ENCODE measurements at regions not wholly inside any gene's neighbourhood (a gene's known extent, or its start where the extent isn't known, plus 50 kb on each side); places are given as distances from the start of the nearest gene placed in this dataset.

DNA sequence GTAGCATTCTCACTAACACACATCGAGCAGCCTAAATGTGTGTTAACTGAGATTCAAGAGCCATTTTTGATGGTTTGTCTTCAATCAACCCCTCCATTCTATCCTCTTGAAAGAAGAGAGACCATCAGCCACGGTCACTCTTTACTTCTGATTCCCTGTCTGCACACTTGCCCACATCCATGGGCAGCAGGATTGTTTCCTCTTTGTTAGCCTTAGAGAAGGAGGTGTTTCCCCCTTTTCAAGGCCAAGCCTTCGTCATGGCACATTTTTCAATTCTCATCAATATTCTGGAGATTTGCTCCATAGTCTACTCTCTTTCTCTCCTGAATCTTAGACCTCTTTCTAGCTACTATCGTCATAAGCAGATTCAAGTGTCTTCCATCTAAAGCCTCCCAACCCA, 522.4 kb upstream of the NAALADL2 start:
- Histone ChIP-seq H3K27me3 (ENCODE audit: insufficient read depth, low read length) (no peaks in the 10 kb centered on the region), H3K27ac (ENCODE audit: low read depth, low read length) (no peak overlapping the region)
- WGBS, result 95% methylated on average over 4 of the region's 4 CpGs

DNA sequence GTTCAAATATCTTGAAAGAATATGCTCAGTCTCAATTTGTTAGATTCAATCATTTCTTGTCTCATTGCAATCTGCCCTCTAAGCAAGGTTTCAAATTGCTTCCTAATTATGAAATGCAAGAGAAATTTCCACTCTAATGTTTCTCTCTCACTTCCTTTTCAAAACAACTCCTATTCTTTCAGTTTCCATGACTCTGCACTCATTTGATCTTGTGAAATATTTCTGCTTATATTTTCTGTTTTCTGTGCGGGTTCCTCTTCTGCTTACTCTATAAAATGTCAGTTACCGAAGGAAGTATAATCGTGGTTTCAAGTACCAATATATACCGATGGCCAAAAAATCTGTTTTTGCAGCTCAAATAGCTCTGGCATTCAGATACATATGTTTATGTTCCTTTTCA, 521.9 kb upstream of the NAALADL2 start:
- Histone ChIP-seq H3K27me3 (ENCODE audit: insufficient read depth, low read length) (no peaks in the 10 kb centered on the region), H3K4me1 (ENCODE audit: insufficient read depth, low read length) (0 out of 2 replicates have a peak, but pooled peaks cover 3% of the 10 kb centered on the region), H3K4me3 (ENCODE audit: low read length) (no peak overlapping the region), H3K9ac (ENCODE audit: low read depth, low read length) (no peak overlapping the region), H3K27ac (ENCODE audit: low read depth, low read length) (no peak overlapping the region), H3K9me3 (ENCODE audit: insufficient read depth, low read depth, low read length) (no peaks in the 10 kb centered on the region), H3K36me3 (ENCODE audit: insufficient read depth, low read length) (no peaks in the 10 kb centered on the region)
- 89% methylated on average over 4 of the region's 4 CpGs for WGBS

More for the DNA sequence above, 522.4 kb upstream of the NAALADL2 start:
- Histone ChIP-seq H3K4me1 (ENCODE audit: insufficient read depth, low read length) (0 out of 2 replicates have a peak, but pooled peaks cover 3% of the 10 kb centered on the region), H3K36me3 (ENCODE audit: insufficient read depth, low read length) (no peaks in the 10 kb centered on the region), H3K4me3 (ENCODE audit: low read length) (no peak overlapping the region), H3K9ac (ENCODE audit: low read depth, low read length) (no peak overlapping the region), H3K9me3 (ENCODE audit: insufficient read depth, low read depth, low read length) (no peaks in the 10 kb centered on the region)

- 0 out of 2 replicates have a peak, but pooled peaks cover under 1% of the 10 kb centered on the region for H3K4me1 ChIP-seq (ENCODE audit: insufficient read depth, low read length)
- H3K9me3 ChIP-seq (ENCODE audit: insufficient read depth, low read depth, low read length), result no peaks in the 10 kb centered on the region
- H3K4me3 ChIP-seq (ENCODE audit: low read length), result no peak overlapping the region
- no peaks in the 10 kb centered on the region for H3K27me3 ChIP-seq (ENCODE audit: insufficient read depth, low read length)
- 91% methylated on average over 3 of the region's 3 CpGs for WGBS
- no peaks in the 10 kb centered on the region for H3K36me3 ChIP-seq (ENCODE audit: insufficient read depth, low read length)
- H3K9ac ChIP-seq (ENCODE audit: low read depth, low read length), result no peak overlapping the region
- no peak overlapping the region for H3K27ac ChIP-seq (ENCODE audit: low read depth, low read length)
Observed at GRCh38 chr3:174340624-174341587, 518.2 kb upstream of the NAALADL2 start.

DNA sequence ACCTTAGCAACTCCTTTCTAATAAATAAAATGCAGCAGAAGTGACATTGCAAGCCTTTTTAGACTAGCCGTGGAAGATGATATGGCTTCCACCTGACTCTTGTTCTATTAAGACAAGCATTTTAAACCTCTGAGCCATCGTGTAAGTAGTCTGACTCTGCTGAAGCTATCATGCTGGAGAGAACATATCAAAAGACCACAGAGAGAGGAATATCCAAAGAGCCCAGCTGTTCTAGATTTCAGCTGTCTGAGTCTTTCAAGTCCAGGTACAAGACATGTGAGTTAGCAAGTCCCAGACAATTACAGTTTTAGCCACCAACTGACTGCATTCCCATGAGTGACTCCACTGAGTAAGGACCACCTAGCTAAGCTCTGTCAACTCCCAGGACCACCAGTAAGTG, 517.0 kb upstream of the NAALADL2 start:
- 85% methylated on average over 2 of the region's 2 CpGs for WGBS
- H3K36me3 ChIP-seq (ENCODE audit: insufficient read depth, low read length), result no peaks in the 10 kb centered on the region
- no peaks in the 10 kb centered on the region for H3K27me3 ChIP-seq (ENCODE audit: insufficient read depth, low read length)
- H3K4me3 ChIP-seq (ENCODE audit: low read length), result no peak overlapping the region
- H3K9me3 ChIP-seq (ENCODE audit: insufficient read depth, low read depth, low read length), result no peaks in the 10 kb centered on the region
- no peaks in the 10 kb centered on the region for H3K4me1 ChIP-seq (ENCODE audit: insufficient read depth, low read length)
- H3K27ac ChIP-seq (ENCODE audit: low read depth, low read length), result no peak overlapping the region
- no peak overlapping the region for H3K9ac ChIP-seq (ENCODE audit: low read depth, low read length)

GRCh38 chr3:174342941-174343501, 516.1 kb upstream of the NAALADL2 start:
- H3K36me3 ChIP-seq (ENCODE audit: insufficient read depth, low read length), result no peaks in the 10 kb centered on the region
- no peak overlapping the region for H3K27ac ChIP-seq (ENCODE audit: low read depth, low read length)
- H3K9ac ChIP-seq (ENCODE audit: low read depth, low read length), result no peak overlapping the region
- no peaks in the 10 kb centered on the region for H3K9me3 ChIP-seq (ENCODE audit: insufficient read depth, low read depth, low read length)
- H3K4me3 ChIP-seq (ENCODE audit: low read length), result no peak overlapping the region
- no peaks in the 10 kb centered on the region for H3K4me1 ChIP-seq (ENCODE audit: insufficient read depth, low read length)
- H3K27me3 ChIP-seq (ENCODE audit: insufficient read depth, low read length), result no peaks in the 10 kb centered on the region
- WGBS, result 94% methylated on average over 3 of the region's 3 CpGs

- WGBS, result no CpG with 5 or more reads among the region's 2 CpGs
- Histone ChIP-seq H3K27me3 (ENCODE audit: insufficient read depth, low read length) (no peaks in the 10 kb centered on the region), H3K9me3 (ENCODE audit: insufficient read depth, low read depth, low read length) (peaks cover 4% of the 10 kb centered on the region; the same call in 1 of the 2 replicates), H3K9ac (ENCODE audit: low read depth, low read length) (no peak overlapping the region), H3K27ac (ENCODE audit: low read depth, low read length) (no peak overlapping the region), H3K4me1 (ENCODE audit: insufficient read depth, low read length) (no peaks in the 10 kb centered on the region), H3K4me3 (ENCODE audit: low read length) (no peak overlapping the region), H3K36me3 (ENCODE audit: insufficient read depth, low read length) (no peaks in the 10 kb centered on the region)
Observed at GRCh38 chr3:174346141-174346540, 513.0 kb upstream of the NAALADL2 start.

DNA sequence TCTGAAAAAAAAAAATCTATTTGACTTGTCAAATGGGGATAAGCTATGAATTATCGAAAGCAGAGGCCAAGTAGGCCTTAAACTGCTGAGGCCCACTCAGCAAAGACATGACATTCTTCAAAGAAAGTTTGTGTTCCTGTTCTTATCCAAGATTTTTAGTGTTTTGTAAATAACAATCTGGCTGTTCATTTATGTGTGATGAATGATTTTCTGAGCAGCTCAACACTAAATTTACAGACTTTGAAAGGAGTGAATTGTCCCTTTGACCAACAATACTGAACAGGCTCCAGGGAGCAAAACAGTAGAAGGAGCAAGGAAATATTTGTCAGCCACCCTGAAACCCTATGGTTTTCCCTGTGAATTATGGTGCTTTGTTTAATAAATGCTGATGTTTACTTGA, 512.6 kb upstream of the NAALADL2 start:
- H3K27me3 ChIP-seq (ENCODE audit: insufficient read depth, low read length), result no peaks in the 10 kb centered on the region
- 97% methylated on average over 1 of the region's 1 CpG for WGBS
- no peak overlapping the region for H3K4me3 ChIP-seq (ENCODE audit: low read length)
- H3K36me3 ChIP-seq (ENCODE audit: insufficient read depth, low read length), result no peaks in the 10 kb centered on the region
- no peak overlapping the region for H3K9ac ChIP-seq (ENCODE audit: low read depth, low read length)
- no peaks in the 10 kb centered on the region for H3K4me1 ChIP-seq (ENCODE audit: insufficient read depth, low read length)
- peaks cover 4% of the 10 kb centered on the region; the same call in 1 of the 2 replicates for H3K9me3 ChIP-seq (ENCODE audit: insufficient read depth, low read depth, low read length)
- H3K27ac ChIP-seq (ENCODE audit: low read depth, low read length), result no peak overlapping the region

- Histone ChIP-seq H3K4me3 (ENCODE audit: low read length) (no peak overlapping the region), H3K4me1 (ENCODE audit: insufficient read depth, low read length) (no peaks in the 10 kb centered on the region), H3K36me3 (ENCODE audit: insufficient read depth, low read length) (no peaks in the 10 kb centered on the region), H3K27ac (ENCODE audit: low read depth, low read length) (no peak overlapping the region), H3K27me3 (ENCODE audit: insufficient read depth, low read length) (no peaks in the 10 kb centered on the region), H3K9me3 (ENCODE audit: insufficient read depth, low read depth, low read length) (peaks cover 4% of the 10 kb centered on the region; the same call in 1 of the 2 replicates), H3K9ac (ENCODE audit: low read depth, low read length) (no peak overlapping the region)
- WGBS, result 97% methylated on average over 2 of the region's 2 CpGs
Observed at GRCh38 chr3:174347474-174348138, 511.5 kb upstream of the NAALADL2 start.

DNA sequence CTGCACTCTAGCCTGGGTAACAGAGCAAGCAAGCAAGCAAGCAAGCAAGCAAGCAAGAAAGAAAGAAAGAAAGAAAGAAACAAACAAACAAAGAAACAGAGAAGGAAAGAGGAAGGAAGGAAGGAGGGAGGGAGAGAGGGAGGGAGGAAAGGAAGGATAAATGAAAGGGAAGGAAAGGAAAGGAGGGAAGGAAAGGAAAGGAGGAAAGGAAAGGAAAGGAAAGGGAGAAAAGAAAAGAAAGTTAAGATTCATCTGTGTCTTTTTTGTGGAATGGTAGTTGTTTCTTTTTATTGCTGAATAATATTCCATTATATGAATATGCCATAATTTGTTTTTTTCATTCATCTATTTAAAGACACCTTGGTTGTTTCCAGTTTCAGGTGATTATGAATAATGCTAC, 506.9 kb upstream of the NAALADL2 start:
- Histone ChIP-seq H3K9ac (ENCODE audit: low read depth, low read length) (no peak overlapping the region), H3K4me1 (ENCODE audit: insufficient read depth, low read length) (no peaks in the 10 kb centered on the region), H3K9me3 (ENCODE audit: insufficient read depth, low read depth, low read length) (peaks cover 4% of the 10 kb centered on the region; the same call in 1 of the 2 replicates), H3K4me3 (ENCODE audit: low read length) (no peak overlapping the region), H3K27ac (ENCODE audit: low read depth, low read length) (no peak overlapping the region), H3K27me3 (ENCODE audit: insufficient read depth, low read length) (no peaks in the 10 kb centered on the region), H3K36me3 (ENCODE audit: insufficient read depth, low read length) (no peaks in the 10 kb centered on the region)

DNA sequence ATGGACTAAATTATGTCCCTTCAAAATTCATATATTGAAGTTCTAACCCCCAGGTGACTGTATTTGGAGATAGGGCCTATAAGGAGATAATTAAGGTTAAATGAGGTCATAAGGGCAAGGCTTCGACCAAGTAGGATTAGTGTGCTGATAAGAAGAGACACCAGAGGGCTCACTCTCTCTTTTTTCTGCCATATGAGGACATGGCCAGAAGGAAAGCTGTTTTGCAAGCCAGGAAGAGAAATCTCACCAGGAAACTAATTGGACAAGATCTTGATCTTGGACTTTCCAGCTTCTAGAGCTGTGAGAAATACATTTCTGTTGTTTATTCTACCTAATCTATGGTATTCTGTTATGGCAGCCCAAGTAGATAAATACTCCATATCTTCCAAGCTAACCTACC, 503.6 kb upstream of the NAALADL2 start:
- H3K9me3 ChIP-seq (ENCODE audit: insufficient read depth, low read depth, low read length), result no peaks in the 10 kb centered on the region
- H3K27me3 ChIP-seq (ENCODE audit: insufficient read depth, low read length), result no peaks in the 10 kb centered on the region
- H3K36me3 ChIP-seq (ENCODE audit: insufficient read depth, low read length), result no peaks in the 10 kb centered on the region
- H3K4me1 ChIP-seq (ENCODE audit: insufficient read depth, low read length), result no peaks in the 10 kb centered on the region
- no peak overlapping the region for H3K27ac ChIP-seq (ENCODE audit: low read depth, low read length)
- WGBS, result 24% methylated on average over 1 of the region's 1 CpG
- no peak overlapping the region for H3K9ac ChIP-seq (ENCODE audit: low read depth, low read length)
- no peak overlapping the region for H3K4me3 ChIP-seq (ENCODE audit: low read length)

- no peaks in the 10 kb centered on the region for H3K27me3 ChIP-seq (ENCODE audit: insufficient read depth, low read length)
- no peaks in the 10 kb centered on the region for H3K36me3 ChIP-seq (ENCODE audit: insufficient read depth, low read length)
- H3K9ac ChIP-seq (ENCODE audit: low read depth, low read length), result no peak overlapping the region
- H3K9me3 ChIP-seq (ENCODE audit: insufficient read depth, low read depth, low read length), result no peaks in the 10 kb centered on the region
- H3K4me1 ChIP-seq (ENCODE audit: insufficient read depth, low read length), result no peaks in the 10 kb centered on the region
- 86% methylated on average over 1 of the region's 1 CpG for WGBS
- no peak overlapping the region for H3K4me3 ChIP-seq (ENCODE audit: low read length)
- H3K27ac ChIP-seq (ENCODE audit: low read depth, low read length), result no peak overlapping the region
Observed at GRCh38 chr3:174356596-174356995, 502.5 kb upstream of the NAALADL2 start.
